IMR-90 (cell line): ENCODE measurements at regions not wholly inside any gene's neighbourhood (a gene's known extent, or its start where the extent isn't known, plus 50 kb on each side); places are given as distances from the start of the nearest gene placed in this dataset.

Source experiments
- ATAC-seq: fragments of 200-7000 bp; cut with Tn5 transposase; 2 replicates; pipeline ENCODE4 v1.9.1; 2020; ENCODE audit warnings: low read depth, mild to moderate bottlenecking, moderate library complexity
- BruUV-seq: library from RNA; stranded (reverse); fragments of 400-500 nt; replicated peaks from 2 replicates; lab custom pipeline; 2021; lab: Mats Ljungman, UMichigan
- CTCF ChIA-PET: fragments of 300-600 bp; formaldehyde crosslinking; extraction: SDS; loops from one replicate; lab custom pipeline; 2021; ENCODE audit warnings: antibody characterized with exemption; lab: Yijun Ruan, JAX
- POLR2A ChIA-PET: fragments of 300-600 bp; sonication (Branson Sonifier 250); formaldehyde crosslinking; loops from one replicate; lab custom pipeline; 2022; ENCODE audit warnings: antibody characterized with exemption; ENCODE audit not compliant: unreplicated experiment; lab: Charles Lee
- DNase-seq: peaks from one replicate; pipeline ENCODE4 v3.0.0; 2013
- H2AFZ ChIP-seq: replicated peaks from 2 replicates; pipeline ENCODE3; 2013; ENCODE audit warnings: low read length, mild to moderate bottlenecking; ENCODE audit not compliant: poor library complexity
- H2AK5ac ChIP-seq: 2 replicates; pipeline ENCODE4 v1.6.1; 2013; ENCODE audit warnings: low read depth, low read length, inconsistent platforms
- H2AK9ac ChIP-seq: replicated peaks from 2 replicates; pipeline ENCODE3; 2013; ENCODE audit warnings: mild to moderate bottlenecking, low read depth, low read length, moderate library complexity; ENCODE audit not compliant: poor library complexity
- H2BK120ac ChIP-seq: 2 replicates; pipeline ENCODE4 v1.6.1; 2013; ENCODE audit warnings: low read depth, low read length, inconsistent platforms
- H2BK15ac ChIP-seq: 3 replicates; pipeline ENCODE4 v1.6.1; 2013; ENCODE audit warnings: low read depth, low read length, inconsistent platforms
- H2BK20ac ChIP-seq: 2 replicates; pipeline ENCODE4 v1.6.1; 2013; ENCODE audit warnings: low read depth, mild to moderate bottlenecking, inconsistent platforms, low read length, moderate library complexity
- H2BK5ac ChIP-seq: 2 replicates; pipeline ENCODE4 v1.6.1; 2013; ENCODE audit warnings: mild to moderate bottlenecking, low read depth, low read length, inconsistent platforms; ENCODE audit not compliant: poor library complexity, severe bottlenecking
- H3K14ac ChIP-seq: replicated peaks from 2 replicates; pipeline ENCODE4 v1.6.1; 2013; ENCODE audit warnings: low read depth, low read length, inconsistent platforms
- H3K18ac ChIP-seq: 2 replicates; pipeline ENCODE4 v1.6.1; 2013; ENCODE audit warnings: low read depth, low read length, control low read depth
- H3K23ac ChIP-seq: 2 replicates; pipeline ENCODE4 v1.6.1; 2013; ENCODE audit warnings: low read depth, low read length, inconsistent platforms
- H3K27ac ChIP-seq: 2 replicates; pipeline ENCODE4 v1.5.1; 2013; ENCODE audit warnings: mild to moderate bottlenecking, control low read depth, low read length; ENCODE audit not compliant: insufficient read depth
- H3K27me3 ChIP-seq: 2 replicates; pipeline ENCODE4 v1.6.1; 2013; ENCODE audit warnings: low read length; ENCODE audit not compliant: control insufficient read depth, insufficient read depth
- H3K36me3 ChIP-seq: 2 replicates; pipeline ENCODE4 v1.6.1; 2013; ENCODE audit warnings: low read length, mixed read lengths; ENCODE audit not compliant: control insufficient read depth, insufficient read depth
- H3K4ac ChIP-seq: 2 replicates; pipeline ENCODE4 v1.6.1; 2013; ENCODE audit warnings: low read depth, low read length, inconsistent platforms
- H3K4me1 ChIP-seq: 2 replicates; pipeline ENCODE4 v1.6.1; 2013; ENCODE audit warnings: low read length, mixed read lengths; ENCODE audit not compliant: control insufficient read depth, insufficient read depth
- H3K4me2 ChIP-seq: 2 replicates; pipeline ENCODE4 v1.6.1; 2013; ENCODE audit warnings: low read depth, mild to moderate bottlenecking, control low read depth, low read length, moderate library complexity
- H3K4me3 ChIP-seq: 2 replicates; pipeline ENCODE4 v1.5.1; 2013; ENCODE audit warnings: low read depth, mild to moderate bottlenecking, control low read depth, low read length, moderate library complexity; ENCODE audit not compliant: insufficient read depth
- H3K56ac ChIP-seq: 2 replicates; pipeline ENCODE4 v1.6.1; 2013; ENCODE audit warnings: low read length, inconsistent platforms; ENCODE audit not compliant: insufficient read depth; ENCODE audit errors: extremely low read depth
- H3K79me1 ChIP-seq, 2 experiments: 2 replicates each; pipeline ENCODE4 v1.6.1; 2013; ENCODE audit warnings: low read length in 2 of 2, inconsistent platforms in 1 of 2, low read depth in 1 of 2
- H3K9ac ChIP-seq: 2 replicates; pipeline ENCODE4 v1.6.1; 2013; ENCODE audit warnings: low read depth, low read length, control low read depth
- H3K9me1 ChIP-seq: 2 replicates; pipeline ENCODE4 v1.6.1; 2013; ENCODE audit warnings: low read length, inconsistent platforms; ENCODE audit not compliant: insufficient read depth
- H3K9me3 ChIP-seq: 2 replicates; pipeline ENCODE4 v1.6.1; 2013; ENCODE audit warnings: low read length; ENCODE audit not compliant: control insufficient read depth, insufficient read depth
- H4K20me1 ChIP-seq: 2 replicates; pipeline ENCODE4 v1.6.1; 2013; ENCODE audit warnings: low read length, inconsistent platforms; ENCODE audit not compliant: insufficient read depth
- H4K5ac ChIP-seq: 2 replicates; pipeline ENCODE4 v1.6.1; 2013; ENCODE audit warnings: mild to moderate bottlenecking, low read depth, low read length, control low read depth
- H4K8ac ChIP-seq, 2 experiments: 2 replicates each; pipeline ENCODE4 v1.6.1; 2013; ENCODE audit warnings: low read depth in 2 of 2, low read length in 2 of 2, control low read depth in 1 of 2, inconsistent platforms in 1 of 2
- H4K91ac ChIP-seq: 2 replicates; pipeline ENCODE4 v1.6.1; 2013; ENCODE audit warnings: low read depth, low read length, inconsistent platforms; ENCODE audit not compliant: insufficient read depth
- CHD1 ChIP-seq: IDR thresholded peaks from 2 replicates; pipeline ENCODE4 v1.6.1; 2012; ENCODE audit warnings: low read depth, low read length, improper control_type of control experiment
- CTCF ChIP-seq: conservative IDR thresholded peaks from 2 replicates; pipeline ENCODE4 v1.5.1; 2012; ENCODE audit warnings: mild to moderate bottlenecking, low read depth, low read length, improper control_type of control experiment
- MXI1 ChIP-seq: IDR thresholded peaks from 2 replicates; pipeline ENCODE4 v1.6.1; 2012; ENCODE audit warnings: low read depth, mild to moderate bottlenecking, low read length, moderate library complexity, borderline replicate concordance
- RFX5 ChIP-seq: IDR thresholded peaks from 2 replicates; pipeline ENCODE4 v1.8.0; 2012; ENCODE audit warnings: low read depth, mild to moderate bottlenecking, low read length, moderate library complexity
- WGBS, 2 experiments: methylation state at CpG; one replicate each; pipeline versions ENCODE4 v1.1.5 to v1.1.7; 2013; ENCODE audit warnings: missing lambda C conversion rate in 2 of 2; ENCODE audit not compliant: insufficient read length in 1 of 2; ENCODE audit errors: extremely low coverage in 2 of 2; 5-methylcytosine and 5-hydroxymethylcytosine counted together
- dilution Hi-C: fragments of 300-500 bp; cut with HindIII; formaldehyde crosslinking; loops from one replicate; pipeline ENCODE4 v1.14.3; 2018; ENCODE audit warnings: low sequenced_read_pairs; ENCODE audit not compliant: unreplicated experiment
- in situ Hi-C: fragments of 300-500 bp; cut with MboI; formaldehyde crosslinking; loops from 3 replicates; pipeline ENCODE4 v1.14.3; 2019; ENCODE audit warnings: low sequenced_read_pairs, inconsistent platforms, mixed read lengths
- intact Hi-C: fragments of 100-400 bp; cut with micrococcal nuclease; formaldehyde crosslinking; loops from 2 replicates; pipeline ENCODE4 v1.10.0; 2022

GRCh38 chr11:131307506-131307905, 62.9 kb upstream of the NTM start:
- no peaks in the 10 kb centered on the region for H4K20me1 ChIP-seq
- no peaks in the 10 kb centered on the region for H3K4me1 ChIP-seq
- no peak overlapping the region for H3K4ac ChIP-seq
- no peak overlapping the region for H3K9ac ChIP-seq
- ATAC-seq: no peak
- no peak overlapping the region for H3K14ac ChIP-seq
- intact Hi-C loops: no loop called here
- H3K27ac ChIP-seq: no peak overlapping the region
- H3K79me1 ChIP-seq: no peaks in the 10 kb centered on the region
- H4K8ac ChIP-seq: no peak overlapping the region
- H3K4me3 ChIP-seq: no peak overlapping the region
- no peak for DNase-seq
- dilution Hi-C loops: no loop called here
- BruUV-seq: no TSS peak
- ChIA-PET CTCF (no interaction called here), POLR2A (no interaction called here)
- no peak overlapping the region for H3K4me2 ChIP-seq
- no peaks in the 10 kb centered on the region for H3K36me3 ChIP-seq
- no peak overlapping the region for H4K5ac ChIP-seq
- no peak overlapping the region for H4K91ac ChIP-seq
- no peak overlapping the region for H3K18ac ChIP-seq
- H2AK9ac ChIP-seq: no peak overlapping the region
- no peaks in the 10 kb centered on the region for H3K9me3 ChIP-seq
- no peaks in the 10 kb centered on the region for H3K9me1 ChIP-seq
- H2AFZ ChIP-seq: no peak overlapping the region
- no peak overlapping the region for H2BK120ac ChIP-seq
- H2BK20ac ChIP-seq: no peak overlapping the region
- in situ Hi-C loops: no loop called here
- no peak overlapping the region for H3K23ac ChIP-seq
- no peak overlapping the region for H2BK15ac ChIP-seq
- no peak overlapping the region for H2BK5ac ChIP-seq
- H2AK5ac ChIP-seq: no peak overlapping the region
- no CpG with 5 or more reads among the region's 6 CpGs for WGBS, 2 experiments
- TF ChIP-seq RFX5 (no peak), MXI1 (no peak), CTCF (no peak), CHD1 (no peak)
- no peak overlapping the region for H3K56ac ChIP-seq
- H3K27me3 ChIP-seq: no peaks in the 10 kb centered on the region
